MCF 10A (cell line): ENCODE measurements at regions not wholly inside any gene's neighbourhood (a gene's known extent, or its start where the extent isn't known, plus 50 kb on each side); places are given as distances from the start of the nearest gene placed in this dataset.
A peak's percentile ranks its signal among the peaks of the same experiment; 100 is the strongest.

Experiments
- BruUV-seq: library from RNA; stranded (reverse); fragments of 400-500 nt; replicated peaks from 2 replicates; lab custom pipeline; 2021; lab: Mats Ljungman, UMichigan
- CTCF ChIA-PET: fragments of 300-600 bp; sonication (Branson Sonifier 250); formaldehyde crosslinking; extraction: SDS; loops from one replicate; lab custom pipeline; 2021; ENCODE audit warnings: antibody characterized with exemption, inconsistent platforms; lab: Yijun Ruan, JAX
- POLR2A ChIA-PET: fragments of 300-600, 350-650 bp; sonication (Branson Sonifier 250); formaldehyde crosslinking; extraction: SDS; loops from one replicate; lab custom pipeline; 2020; ENCODE audit warnings: antibody characterized with exemption, inconsistent platforms; lab: Yijun Ruan, JAX
- DNase-seq: peaks from one replicate; pipeline ENCODE4 v3.0.0-alpha.2; 2018; ENCODE audit not compliant: unreplicated experiment
- H3K27ac Mint-ChIP-seq: one replicate; pipeline ENCODE4 v1.8.0; 2022; ENCODE audit warnings: mild to moderate bottlenecking, low read depth, mixed read lengths; ENCODE audit not compliant: unreplicated experiment
- H3K27me3 Mint-ChIP-seq: one replicate; pipeline ENCODE4 v1.8.0; 2022; ENCODE audit warnings: mixed read lengths; ENCODE audit not compliant: insufficient read depth, unreplicated experiment
- H3K36me3 Mint-ChIP-seq: one replicate; pipeline ENCODE4 v1.8.0; 2022; ENCODE audit warnings: mild to moderate bottlenecking, moderate library complexity, mixed read lengths; ENCODE audit not compliant: insufficient read depth, unreplicated experiment
- H3K4me1 Mint-ChIP-seq: one replicate; pipeline ENCODE4 v1.8.0; 2022; ENCODE audit warnings: mixed read lengths; ENCODE audit not compliant: insufficient read depth, unreplicated experiment
- H3K4me3 Mint-ChIP-seq: one replicate; pipeline ENCODE4 v1.8.0; 2022; ENCODE audit warnings: mild to moderate bottlenecking, moderate library complexity, mixed read lengths; ENCODE audit not compliant: unreplicated experiment
- H3K9me3 Mint-ChIP-seq: one replicate; pipeline ENCODE4 v1.8.0; 2022; ENCODE audit warnings: mixed read lengths; ENCODE audit not compliant: unreplicated experiment
- CTCF ChIP-seq: fragments of 200-600 bp; IDR thresholded peaks from one replicate; pipeline ENCODE4 v1.8.0; 2022; ENCODE audit warnings: antibody characterized with exemption, mild to moderate bottlenecking; ENCODE audit not compliant: unreplicated experiment
- intact Hi-C: fragments of 100-400 bp; cut with micrococcal nuclease; formaldehyde crosslinking; loops from 2 replicates; pipeline ENCODE4 v1.14.1; 2022

- no peak for DNase-seq
- H3K27me3 Mint-ChIP-seq: peaks cover 20% of the 10 kb centered on the region
- H3K4me3 Mint-ChIP-seq: no peak overlapping the region
- CTCF ChIA-PET: interaction anchor here (0.5 to 6.8 kb wide), 4 partner anchors 114 to 691 kb away, joined by 3 to 78 read pairs (median 4); no protein-coding TSS in a partner anchor
- H3K27ac Mint-ChIP-seq: no peak overlapping the region
- BruUV-seq: no TSS peak
- H3K36me3 Mint-ChIP-seq: no peaks in the 10 kb centered on the region
- no peak for TF ChIP-seq CTCF
- POLR2A ChIA-PET: interaction anchor here (0.7 to 1.7 kb wide), 2 partner anchors 73 to 375 kb away, joined by 3 to 6 read pairs; no protein-coding TSS in a partner anchor
- H3K4me1 Mint-ChIP-seq: peaks cover 16% of the 10 kb centered on the region
- intact Hi-C loops: no loop called here
- H3K9me3 Mint-ChIP-seq: no peaks in the 10 kb centered on the region
Observed at GRCh38 chr12:111270774-111271173, 98.1 kb downstream of the PHETA1 start.

- BruUV-seq: no TSS peak
- CTCF ChIA-PET: interaction anchor here (0.7 to 1.2 kb wide), 2 partner anchors 9 to 691 kb away, joined by 3 read pairs; no protein-coding TSS in a partner anchor
- Mint-ChIP-seq H3K4me1 (peaks cover 16% of the 10 kb centered on the region), H3K9me3 (no peaks in the 10 kb centered on the region), H3K36me3 (no peaks in the 10 kb centered on the region), H3K27me3 (peaks cover 20% of the 10 kb centered on the region), H3K4me3 (no peak overlapping the region), H3K27ac (no peak overlapping the region)
- intact Hi-C loops: no loop called here
- POLR2A ChIA-PET: interaction anchor here (0.7 kb wide), 1 partner anchor 72 kb away, joined by 3 read pairs; no protein-coding TSS in a partner anchor
- DNase-seq: no peak
- no peak for TF ChIP-seq CTCF
Observed at GRCh38 chr12:111270239-111270638, 98.7 kb downstream of the PHETA1 start.

GRCh38 chr12:111269718-111270117, 99.2 kb downstream of the PHETA1 start:
- DNase-seq: no peak
- Mint-ChIP-seq H3K27ac (no peak overlapping the region), H3K4me3 (no peak overlapping the region), H3K27me3 (peaks cover 20% of the 10 kb centered on the region), H3K36me3 (no peaks in the 10 kb centered on the region), H3K9me3 (no peaks in the 10 kb centered on the region), H3K4me1 (peaks cover 16% of the 10 kb centered on the region)
- intact Hi-C loops: no loop called here
- ChIA-PET POLR2A (no interaction called here), CTCF (interaction anchor here (1.2 kb wide), 1 partner anchor 8 kb away, joined by 3 read pairs; no protein-coding TSS in a partner anchor)
- no TSS peak for BruUV-seq
- no peak for TF ChIP-seq CTCF

GRCh38 chr12:111268738-111269572, 99.9 kb downstream of the PHETA1 start:
- DNase-seq: peak; percentile 14
- Mint-ChIP-seq H3K27me3 (peaks cover 20% of the 10 kb centered on the region), H3K4me1 (peaks cover 16% of the 10 kb centered on the region), H3K9me3 (no peaks in the 10 kb centered on the region), H3K27ac (no peak overlapping the region), H3K4me3 (no peak overlapping the region), H3K36me3 (no peaks in the 10 kb centered on the region)
- BruUV-seq: no TSS peak
- intact Hi-C loops: no loop called here
- peak; percentile 67 for TF ChIP-seq CTCF
- POLR2A ChIA-PET: no interaction called here
- CTCF ChIA-PET: interaction anchor here (0.6 to 1.4 kb wide), 5 partner anchors 8 to 1487 kb away, joined by 3 to 4 read pairs (median 3); no protein-coding TSS in a partner anchor
